ENCODE measurements at regions not wholly inside any gene's neighbourhood (a gene's known extent, or its start where the extent isn't known, plus 50 kb on each side); places are given as distances from the start of the nearest gene placed in this dataset.

DNA sequence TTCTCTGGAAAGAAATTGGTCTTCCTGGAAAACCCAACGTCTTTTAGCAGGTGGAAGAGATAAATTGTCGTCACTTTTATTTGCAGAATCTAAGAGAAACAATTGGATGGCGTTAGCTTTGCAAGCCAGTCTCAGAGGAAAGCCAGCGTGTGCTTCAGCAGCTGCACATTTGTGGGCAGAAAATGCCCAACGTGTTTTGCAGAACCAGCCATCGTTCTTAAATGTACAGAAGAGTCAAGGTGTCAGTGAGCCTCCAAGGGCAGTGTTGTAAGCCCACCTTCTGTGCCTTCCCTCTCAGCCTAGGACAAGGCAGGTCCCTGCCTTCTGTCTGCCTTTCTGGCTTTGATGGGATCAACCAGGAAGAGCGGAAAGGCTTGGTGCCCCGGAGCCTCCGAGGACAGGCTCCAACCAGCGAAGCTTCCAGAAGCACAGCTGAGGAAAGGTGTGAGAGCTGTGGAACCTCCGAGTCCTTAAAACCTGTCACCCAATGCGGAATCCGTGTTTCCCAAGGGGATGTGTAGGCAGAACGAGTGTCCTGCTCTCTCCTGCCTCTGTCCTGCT, 116.0 kb upstream of the IRX2 start:
- no peaks in the 10 kb centered on the region for H3K9me3 ChIP-seq (ENCODE audit: control insufficient read depth, insufficient read depth, low read depth, low read length)
- H4K20me1 ChIP-seq (ENCODE audit: control insufficient read depth, extremely low read depth, insufficient read depth, low read length) = no peaks in the 10 kb centered on the region
- H2AFZ ChIP-seq (ENCODE audit: low read length) = no peak overlapping the region
- no peaks in the 10 kb centered on the region for H3K4me1 ChIP-seq (ENCODE audit: control insufficient read depth, extremely low read depth, insufficient read depth, low read length)
- H3K79me2 ChIP-seq (ENCODE audit: control insufficient read depth, insufficient read depth, low read length) = no peaks in the 10 kb centered on the region
- no peak overlapping the region for H3K4me3 ChIP-seq (replicated peaks in 1 of 4; ENCODE audit: control extremely low read depth in 1 of 4, insufficient read depth in 1 of 4, low read depth in 3 of 4, low read length in 4 of 4)
- no peak overlapping the region for H3K27ac ChIP-seq (ENCODE audit: insufficient read depth, low read length)
- H3K36me3 ChIP-seq (ENCODE audit: control insufficient read depth, insufficient read depth, low read length) = no peaks in the 10 kb centered on the region
- no peak for DNase-seq (ENCODE audit: low read depth in 2 of 2)
- no peak overlapping the region for H3K4me2 ChIP-seq (ENCODE audit: extremely low read depth, insufficient read depth, low read length)
- no peak overlapping the region for H3K9ac ChIP-seq (ENCODE audit: insufficient read depth, low read length)
- TF ChIP-seq, protein P1, sequence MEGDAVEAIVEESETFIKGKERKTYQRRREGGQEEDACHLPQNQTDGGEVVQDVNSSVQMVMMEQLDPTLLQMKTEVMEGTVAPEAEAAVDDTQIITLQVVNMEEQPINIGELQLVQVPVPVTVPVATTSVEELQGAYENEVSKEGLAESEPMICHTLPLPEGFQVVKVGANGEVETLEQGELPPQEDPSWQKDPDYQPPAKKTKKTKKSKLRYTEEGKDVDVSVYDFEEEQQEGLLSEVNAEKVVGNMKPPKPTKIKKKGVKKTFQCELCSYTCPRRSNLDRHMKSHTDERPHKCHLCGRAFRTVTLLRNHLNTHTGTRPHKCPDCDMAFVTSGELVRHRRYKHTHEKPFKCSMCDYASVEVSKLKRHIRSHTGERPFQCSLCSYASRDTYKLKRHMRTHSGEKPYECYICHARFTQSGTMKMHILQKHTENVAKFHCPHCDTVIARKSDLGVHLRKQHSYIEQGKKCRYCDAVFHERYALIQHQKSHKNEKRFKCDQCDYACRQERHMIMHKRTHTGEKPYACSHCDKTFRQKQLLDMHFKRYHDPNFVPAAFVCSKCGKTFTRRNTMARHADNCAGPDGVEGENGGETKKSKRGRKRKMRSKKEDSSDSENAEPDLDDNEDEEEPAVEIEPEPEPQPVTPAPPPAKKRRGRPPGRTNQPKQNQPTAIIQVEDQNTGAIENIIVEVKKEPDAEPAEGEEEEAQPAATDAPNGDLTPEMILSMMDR (conservative IDR thresholded peaks at IDR 0.05 in 1 of 2, IDR thresholded peaks at IDR 0.05 in 1 of 2; ENCODE audit: low read depth in 1 of 2, low read length in 2 of 2) = no peak
- no peak for TF ChIP-seq EZH2 (IDR thresholded peaks at IDR 0.05; ENCODE audit: low read length, missing control alignments)
- no peaks in the 10 kb centered on the region for H3K27me3 ChIP-seq (ENCODE audit: control insufficient read depth, insufficient read depth, low read length)

DNA sequence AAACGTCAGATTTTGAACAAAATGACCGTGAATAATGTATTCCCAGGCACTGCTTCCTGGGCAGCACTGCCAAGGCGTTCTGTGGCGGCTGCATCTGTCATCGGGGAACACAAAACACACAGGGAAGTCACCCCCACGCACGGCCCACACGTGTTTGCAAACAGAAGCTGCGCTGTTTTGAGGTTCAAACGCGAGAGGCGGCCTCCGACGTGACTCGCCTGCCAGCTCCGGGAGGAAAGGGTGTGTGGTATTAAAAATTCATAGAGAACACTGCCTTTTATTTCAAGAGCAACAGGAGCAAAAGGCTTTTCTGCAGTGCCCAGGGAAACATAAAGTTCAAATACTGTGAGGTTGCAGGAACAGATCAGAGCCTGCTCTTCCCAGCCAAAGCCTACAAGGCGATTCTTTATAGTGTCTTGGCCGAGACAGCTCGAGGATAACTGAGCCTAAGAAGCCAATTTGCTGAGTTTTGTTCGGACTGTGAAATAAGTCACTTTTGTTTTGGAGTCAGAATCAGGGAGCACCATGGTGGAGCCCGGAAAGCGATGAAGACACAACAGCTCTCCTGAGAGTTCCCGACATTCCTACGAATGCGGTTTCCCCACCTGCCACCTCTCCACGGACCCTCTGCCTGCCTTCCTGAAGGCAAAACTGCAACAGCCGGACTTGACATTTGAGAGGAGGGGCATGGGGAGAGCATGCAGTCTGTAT, 115.3 kb upstream of the IRX2 start:
- no peaks in the 10 kb centered on the region for H3K9me3 ChIP-seq (ENCODE audit: control insufficient read depth, insufficient read depth, low read depth, low read length)

DNA sequence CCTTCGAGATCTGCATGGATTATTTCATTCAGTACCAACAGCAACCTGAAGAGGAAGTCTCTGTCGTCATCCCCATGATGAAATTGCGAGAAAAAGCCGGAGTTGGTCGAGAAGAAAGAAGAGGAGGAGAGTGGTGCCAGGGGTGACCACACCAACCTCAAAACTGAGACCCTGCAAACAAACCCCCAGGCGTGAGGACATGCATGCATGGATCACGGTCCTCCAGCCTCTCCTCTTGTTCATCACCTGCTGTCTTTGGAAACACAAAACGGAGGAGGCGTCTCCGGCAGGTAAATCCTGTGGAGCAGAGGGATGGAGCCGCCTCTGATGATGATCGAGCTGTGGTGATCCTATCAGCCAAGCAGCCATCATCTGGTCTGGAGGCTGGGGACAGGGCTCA, 114.4 kb upstream of the IRX2 start:
- H3K27me3 ChIP-seq (ENCODE audit: control insufficient read depth, insufficient read depth, low read length) = no peaks in the 10 kb centered on the region
- H3K9ac ChIP-seq (ENCODE audit: insufficient read depth, low read length) = no peak overlapping the region
- DNase-seq (ENCODE audit: low read depth in 2 of 2) = no peak
- H2AFZ ChIP-seq (ENCODE audit: low read length) = no peak overlapping the region
- TF ChIP-seq, protein P1 (conservative IDR thresholded peaks at IDR 0.05 in 1 of 2, IDR thresholded peaks at IDR 0.05 in 1 of 2; ENCODE audit: low read depth in 1 of 2, low read length in 2 of 2) = no peak
- no peak for TF ChIP-seq EZH2 (IDR thresholded peaks at IDR 0.05; ENCODE audit: low read length, missing control alignments)
- no peaks in the 10 kb centered on the region for H4K20me1 ChIP-seq (ENCODE audit: control insufficient read depth, extremely low read depth, insufficient read depth, low read length)
- no peaks in the 10 kb centered on the region for H3K9me3 ChIP-seq (ENCODE audit: control insufficient read depth, insufficient read depth, low read depth, low read length)
- H3K4me1 ChIP-seq (ENCODE audit: control insufficient read depth, extremely low read depth, insufficient read depth, low read length) = no peaks in the 10 kb centered on the region
- H3K4me2 ChIP-seq (ENCODE audit: extremely low read depth, insufficient read depth, low read length) = no peak overlapping the region
- H3K36me3 ChIP-seq (ENCODE audit: control insufficient read depth, insufficient read depth, low read length) = no peaks in the 10 kb centered on the region
- no peak overlapping the region for H3K4me3 ChIP-seq (replicated peaks in 1 of 4; ENCODE audit: control extremely low read depth in 1 of 4, insufficient read depth in 1 of 4, low read depth in 3 of 4, low read length in 4 of 4)
- H3K27ac ChIP-seq (ENCODE audit: insufficient read depth, low read length) = no peak overlapping the region
- H3K79me2 ChIP-seq (ENCODE audit: control insufficient read depth, insufficient read depth, low read length) = no peaks in the 10 kb centered on the region

More for the DNA sequence above, 115.3 kb upstream of the IRX2 start:
- Histone ChIP-seq H3K9ac (ENCODE audit: insufficient read depth, low read length) (no peak overlapping the region), H4K20me1 (ENCODE audit: control insufficient read depth, extremely low read depth, insufficient read depth, low read length) (no peaks in the 10 kb centered on the region), H3K27ac (ENCODE audit: insufficient read depth, low read length) (no peak overlapping the region), H2AFZ (ENCODE audit: low read length) (no peak overlapping the region), H3K4me2 (ENCODE audit: extremely low read depth, insufficient read depth, low read length) (no peak overlapping the region), H3K4me3 (replicated peaks in 1 of 4; ENCODE audit: control extremely low read depth in 1 of 4, insufficient read depth in 1 of 4, low read depth in 3 of 4, low read length in 4 of 4) (no peak overlapping the region), H3K27me3 (ENCODE audit: control insufficient read depth, insufficient read depth, low read length) (no peaks in the 10 kb centered on the region), H3K36me3 (ENCODE audit: control insufficient read depth, insufficient read depth, low read length) (no peaks in the 10 kb centered on the region), H3K4me1 (ENCODE audit: control insufficient read depth, extremely low read depth, insufficient read depth, low read length) (no peaks in the 10 kb centered on the region), H3K79me2 (ENCODE audit: control insufficient read depth, insufficient read depth, low read length) (no peaks in the 10 kb centered on the region)
- TF ChIP-seq EZH2 (IDR thresholded peaks at IDR 0.05; ENCODE audit: low read length, missing control alignments) = no peak
- TF ChIP-seq, protein P1 (conservative IDR thresholded peaks at IDR 0.05 in 1 of 2, IDR thresholded peaks at IDR 0.05 in 1 of 2; ENCODE audit: low read depth in 1 of 2, low read length in 2 of 2) = no peak
- DNase-seq (ENCODE audit: low read depth in 2 of 2) = no peak
